ENCODE measurements at regions not wholly inside any gene's neighbourhood (a gene's known extent, or its start where the extent isn't known, plus 50 kb on each side); places are given as distances from the start of the nearest gene placed in this dataset.
"Not testable (repeated sequence)": the region's sequence is repeated elsewhere in the genome, so short reads cannot be mapped to it uniquely, and the experiment has no call there.

DNA sequence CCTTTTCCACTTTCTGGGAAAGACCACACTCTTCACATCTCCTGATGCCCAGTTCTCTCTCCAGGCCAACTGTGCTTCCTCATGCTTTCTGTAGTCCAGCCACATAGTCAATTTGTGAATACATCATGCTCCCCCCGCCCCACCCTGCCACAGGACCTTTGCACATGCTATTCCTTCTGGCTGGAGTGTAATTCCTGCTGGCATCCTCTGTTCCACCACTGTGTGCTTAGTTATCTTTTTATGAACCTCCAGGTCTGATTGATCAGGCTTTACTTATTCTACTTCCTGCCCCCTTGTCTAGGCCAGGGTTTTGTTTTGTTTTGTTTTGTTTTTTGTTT is 372.6 kb upstream of the RIOK2 start:
- H3K36me3 ChIP-seq (ENCODE audit: control insufficient read depth in 1 of 2, insufficient read depth in 2 of 2, low read length in 2 of 2) = no peaks in the 10 kb centered on the region
- no peaks in the 10 kb centered on the region for H3K9me3 ChIP-seq (ENCODE audit: control insufficient read depth in 1 of 2, low read length in 2 of 2)
- no peaks in the 10 kb centered on the region for H3K27me3 ChIP-seq (ENCODE audit: low read depth, low read length)
- H3K27ac ChIP-seq (ENCODE audit: low read length) = no peak overlapping the region
- no peaks in the 10 kb centered on the region for H3K4me1 ChIP-seq (ENCODE audit: control insufficient read depth in 1 of 2, insufficient read depth in 2 of 2, low read length in 2 of 2)
- no peak overlapping the region for H3K4me3 ChIP-seq (ENCODE audit: low read depth in 1 of 2, low read length in 2 of 2)

DNA sequence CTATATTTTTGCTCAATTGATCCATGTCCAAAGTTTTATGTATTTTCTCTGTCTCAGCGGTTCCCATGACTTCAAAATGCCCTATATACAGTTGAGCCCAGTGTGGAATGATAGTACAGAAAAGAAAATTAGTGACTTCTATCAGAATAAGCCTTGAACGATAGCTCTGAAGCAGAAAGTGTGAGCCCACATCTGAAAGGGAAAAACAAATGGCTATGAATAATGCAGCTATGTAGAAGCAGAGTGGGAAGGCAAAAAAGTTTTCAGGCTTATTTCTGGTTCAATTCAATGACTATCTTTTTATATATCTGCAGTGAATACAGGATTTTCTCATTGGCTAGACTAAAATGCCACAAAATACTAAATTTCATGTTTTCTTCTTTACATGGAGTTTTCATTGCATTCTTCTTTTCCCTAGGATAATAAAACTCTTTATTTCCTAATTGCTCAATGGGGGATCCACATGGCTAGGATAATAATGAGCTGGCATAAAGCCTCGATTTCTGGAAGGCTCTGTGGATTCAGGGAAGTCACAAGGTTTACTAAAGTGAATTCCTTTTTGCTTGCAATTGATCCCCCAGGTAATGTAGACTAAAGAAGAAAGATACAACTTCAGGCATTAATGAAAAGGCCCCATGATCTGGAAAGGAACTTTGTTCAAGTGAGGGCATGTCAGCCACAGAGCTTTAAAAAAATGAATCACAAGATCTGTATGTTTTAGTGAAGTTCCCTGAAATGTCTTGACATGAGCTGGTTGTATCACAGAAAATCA is 377.0 kb upstream of the RIOK2 start:
- Histone ChIP-seq H3K36me3 (ENCODE audit: control insufficient read depth in 1 of 2, insufficient read depth in 2 of 2, low read length in 2 of 2) (no peaks in the 10 kb centered on the region), H3K27ac (ENCODE audit: low read length) (no peak overlapping the region), H3K4me3 (ENCODE audit: low read depth in 1 of 2, low read length in 2 of 2) (no peak overlapping the region), H3K27me3 (ENCODE audit: low read depth, low read length) (no peaks in the 10 kb centered on the region), H3K9me3 (ENCODE audit: control insufficient read depth in 1 of 2, low read length in 2 of 2) (no peaks in the 10 kb centered on the region), H3K4me1 (ENCODE audit: control insufficient read depth in 1 of 2, insufficient read depth in 2 of 2, low read length in 2 of 2) (no peaks in the 10 kb centered on the region)

DNA sequence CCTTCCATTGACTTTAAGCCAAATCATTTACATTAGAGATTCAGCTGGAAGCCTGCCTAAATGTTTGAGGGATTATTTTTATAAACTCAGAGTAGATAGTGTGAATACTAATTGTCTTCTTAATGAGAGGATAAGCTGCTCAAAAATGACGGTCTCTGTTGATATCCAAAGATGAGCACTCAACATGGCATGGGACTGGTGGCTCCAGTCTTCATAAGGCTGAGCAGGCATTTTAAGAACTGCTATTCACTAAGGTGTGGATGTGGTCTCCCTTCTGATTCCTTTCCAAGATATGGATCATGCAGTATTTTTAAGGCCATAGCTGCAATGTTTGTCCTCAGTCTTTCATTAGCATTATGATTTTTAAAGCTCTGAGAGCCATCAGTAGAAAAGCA is 377.5 kb upstream of the RIOK2 start:
- Histone ChIP-seq H3K36me3 (ENCODE audit: control insufficient read depth in 1 of 2, insufficient read depth in 2 of 2, low read length in 2 of 2) (no peaks in the 10 kb centered on the region), H3K27me3 (ENCODE audit: low read depth, low read length) (no peaks in the 10 kb centered on the region), H3K27ac (ENCODE audit: low read length) (no peak overlapping the region), H3K4me3 (ENCODE audit: low read depth in 1 of 2, low read length in 2 of 2) (no peak overlapping the region), H3K4me1 (ENCODE audit: control insufficient read depth in 1 of 2, insufficient read depth in 2 of 2, low read length in 2 of 2) (no peaks in the 10 kb centered on the region), H3K9me3 (ENCODE audit: control insufficient read depth in 1 of 2, low read length in 2 of 2) (no peaks in the 10 kb centered on the region)

DNA sequence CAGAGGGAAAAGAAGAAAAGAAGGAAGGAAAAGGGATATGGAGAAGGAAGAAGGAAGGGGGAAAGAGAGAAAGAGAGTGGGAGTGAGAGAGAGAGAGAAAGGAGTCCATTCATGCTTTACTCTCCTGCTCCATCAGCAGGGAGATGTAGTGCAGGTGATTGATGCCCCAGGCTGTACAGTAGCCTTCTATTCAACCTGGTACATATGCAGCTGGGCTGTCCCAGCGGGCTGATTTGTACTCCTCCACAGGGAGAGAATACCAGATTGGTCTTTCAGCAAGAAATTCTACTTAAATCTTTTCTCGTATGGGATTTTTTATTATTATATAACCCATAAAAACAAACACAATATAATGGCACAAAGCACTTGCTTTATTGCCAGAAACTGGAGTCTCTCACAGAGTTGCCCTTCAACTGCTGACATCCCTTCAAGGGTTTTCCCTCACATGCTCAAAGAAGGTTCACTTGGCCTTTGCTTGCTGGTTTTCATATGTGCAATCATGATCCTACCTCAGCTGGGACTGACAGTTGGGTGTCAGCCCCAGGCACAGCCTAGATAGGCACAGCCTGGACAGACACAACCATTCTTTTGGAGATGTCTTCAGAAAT is 380.1 kb upstream of the RIOK2 start:
- no peaks in the 10 kb centered on the region for H3K27me3 ChIP-seq (ENCODE audit: low read depth, low read length)
- no peak overlapping the region for H3K27ac ChIP-seq (ENCODE audit: low read length)
- H3K36me3 ChIP-seq (ENCODE audit: control insufficient read depth in 1 of 2, insufficient read depth in 2 of 2, low read length in 2 of 2) = no peaks in the 10 kb centered on the region
- no peak overlapping the region for H3K4me3 ChIP-seq (ENCODE audit: low read depth in 1 of 2, low read length in 2 of 2)
- H3K9me3 ChIP-seq (ENCODE audit: control insufficient read depth in 1 of 2, low read length in 2 of 2) = peaks cover 0 to 7% of the 10 kb centered on the region in 2 donors
- H3K4me1 ChIP-seq (ENCODE audit: control insufficient read depth in 1 of 2, insufficient read depth in 2 of 2, low read length in 2 of 2) = no peaks in the 10 kb centered on the region

DNA sequence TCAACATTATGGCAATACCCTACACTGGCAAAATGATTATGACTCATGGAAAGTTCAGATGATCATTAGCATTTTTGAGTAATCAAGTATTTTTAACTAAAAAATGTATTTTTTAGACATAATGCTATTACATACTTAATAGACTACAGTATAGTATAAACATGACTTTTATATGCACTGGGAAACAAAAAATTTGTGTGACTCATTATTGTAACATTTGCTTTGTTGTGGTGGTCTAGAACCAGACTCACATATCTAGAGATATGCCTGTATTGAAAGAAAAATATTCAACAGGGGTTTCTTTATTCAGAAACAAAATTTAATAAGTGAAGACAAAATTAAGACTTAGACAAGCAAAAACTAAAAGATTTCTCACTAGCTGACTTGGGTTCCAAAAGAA is 385.3 kb upstream of the RIOK2 start:
- H3K27me3 ChIP-seq (ENCODE audit: low read depth, low read length) = no peaks in the 10 kb centered on the region

DNA sequence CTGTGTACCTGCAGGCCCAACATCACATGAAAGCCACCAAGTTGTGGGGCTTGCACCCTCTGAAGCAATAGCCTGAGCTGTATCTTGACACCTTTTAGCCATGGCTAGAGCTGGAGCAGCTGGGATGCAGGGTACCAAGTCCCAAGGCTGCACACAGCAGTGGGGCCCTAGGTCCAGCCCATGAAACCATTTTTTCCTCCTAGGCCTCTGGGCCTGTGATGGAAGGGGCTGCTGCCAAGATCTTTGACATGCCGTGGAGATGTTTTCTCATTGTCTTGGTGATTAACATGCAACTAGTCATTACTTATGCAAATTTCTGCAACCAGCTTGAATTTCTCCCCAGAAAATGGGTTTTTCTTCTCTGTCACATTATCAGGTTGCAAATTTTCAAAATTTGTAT is 387.2 kb upstream of the RIOK2 start:
- Histone ChIP-seq H3K27ac (ENCODE audit: low read length) (no peak overlapping the region), H3K36me3 (ENCODE audit: control insufficient read depth in 1 of 2, insufficient read depth in 2 of 2, low read length in 2 of 2) (no peaks in the 10 kb centered on the region), H3K4me3 (ENCODE audit: low read depth in 1 of 2, low read length in 2 of 2) (no peak overlapping the region), H3K4me1 (ENCODE audit: control insufficient read depth in 1 of 2, insufficient read depth in 2 of 2, low read length in 2 of 2) (no peaks in the 10 kb centered on the region), H3K9me3 (ENCODE audit: control insufficient read depth in 1 of 2, low read length in 2 of 2) (peaks cover 0 to 18% of the 10 kb centered on the region in 2 donors), H3K27me3 (ENCODE audit: low read depth, low read length) (no peaks in the 10 kb centered on the region)

More for the DNA sequence above, 385.3 kb upstream of the RIOK2 start:
- Histone ChIP-seq H3K4me1 (ENCODE audit: control insufficient read depth in 1 of 2, insufficient read depth in 2 of 2, low read length in 2 of 2) (no peaks in the 10 kb centered on the region), H3K27ac (ENCODE audit: low read length) (no peak overlapping the region), H3K36me3 (ENCODE audit: control insufficient read depth in 1 of 2, insufficient read depth in 2 of 2, low read length in 2 of 2) (no peaks in the 10 kb centered on the region), H3K4me3 (ENCODE audit: low read depth in 1 of 2, low read length in 2 of 2) (no peak overlapping the region), H3K9me3 (ENCODE audit: control insufficient read depth in 1 of 2, low read length in 2 of 2) (peaks cover 0 to 18% of the 10 kb centered on the region in 2 donors)

DNA sequence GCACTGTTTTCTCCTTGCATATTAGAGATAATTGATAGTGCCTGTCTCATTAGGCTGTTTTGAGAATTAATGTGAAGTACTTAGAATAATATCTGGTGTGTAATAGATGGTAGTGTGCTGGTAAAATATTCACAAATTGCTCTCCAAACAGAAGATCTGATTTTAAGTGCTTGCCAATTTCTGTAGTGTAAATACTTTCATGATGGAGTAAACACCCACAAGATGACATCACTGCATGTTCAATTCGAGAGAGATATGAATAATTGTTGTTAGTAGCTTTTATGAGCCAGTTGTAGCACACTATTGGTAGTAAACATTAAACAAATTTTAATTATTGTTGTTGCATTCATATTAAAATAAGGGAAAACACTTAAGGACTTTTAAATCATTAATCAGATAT is 392.3 kb upstream of the RIOK2 start:
- no peak overlapping the region for H3K4me3 ChIP-seq (ENCODE audit: low read depth in 1 of 2, low read length in 2 of 2)

DNA sequence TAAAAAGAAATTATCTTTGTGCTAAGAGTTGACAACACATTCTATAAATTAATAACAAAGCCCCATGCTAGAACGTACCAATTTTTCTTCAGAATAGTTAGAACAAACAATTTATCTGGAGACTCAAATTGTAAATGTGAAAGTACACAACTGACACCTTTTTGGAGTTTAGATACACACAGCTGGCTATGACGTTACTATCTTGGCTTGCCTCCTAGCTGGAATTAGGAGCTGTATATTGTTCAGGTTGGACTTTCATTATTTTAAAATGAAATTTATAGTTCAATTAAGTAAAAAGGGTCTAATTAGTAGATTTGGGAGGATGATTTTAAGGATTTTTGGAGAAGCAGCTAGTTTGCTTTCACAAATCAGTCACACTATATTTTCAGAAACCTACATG is 393.9 kb upstream of the RIOK2 start:
- H3K4me3 ChIP-seq (ENCODE audit: low read depth in 1 of 2, low read length in 2 of 2) = no peak overlapping the region
- no peaks in the 10 kb centered on the region for H3K4me1 ChIP-seq (ENCODE audit: control insufficient read depth in 1 of 2, insufficient read depth in 2 of 2, low read length in 2 of 2)
- no peak overlapping the region for H3K27ac ChIP-seq (ENCODE audit: low read length)
- no peaks in the 10 kb centered on the region for H3K27me3 ChIP-seq (ENCODE audit: low read depth, low read length)
- no peaks in the 10 kb centered on the region for H3K9me3 ChIP-seq (ENCODE audit: control insufficient read depth in 1 of 2, low read length in 2 of 2)
- no peaks in the 10 kb centered on the region for H3K36me3 ChIP-seq (ENCODE audit: control insufficient read depth in 1 of 2, insufficient read depth in 2 of 2, low read length in 2 of 2)

More for the DNA sequence above, 392.3 kb upstream of the RIOK2 start:
- no peaks in the 10 kb centered on the region for H3K36me3 ChIP-seq (ENCODE audit: control insufficient read depth in 1 of 2, insufficient read depth in 2 of 2, low read length in 2 of 2)
- H3K27me3 ChIP-seq (ENCODE audit: low read depth, low read length) = no peaks in the 10 kb centered on the region
- H3K27ac ChIP-seq (ENCODE audit: low read length) = no peak overlapping the region
- no peaks in the 10 kb centered on the region for H3K4me1 ChIP-seq (ENCODE audit: control insufficient read depth in 1 of 2, insufficient read depth in 2 of 2, low read length in 2 of 2)
- H3K9me3 ChIP-seq (ENCODE audit: control insufficient read depth in 1 of 2, low read length in 2 of 2) = peaks cover 0 to 6% of the 10 kb centered on the region in 2 donors

DNA sequence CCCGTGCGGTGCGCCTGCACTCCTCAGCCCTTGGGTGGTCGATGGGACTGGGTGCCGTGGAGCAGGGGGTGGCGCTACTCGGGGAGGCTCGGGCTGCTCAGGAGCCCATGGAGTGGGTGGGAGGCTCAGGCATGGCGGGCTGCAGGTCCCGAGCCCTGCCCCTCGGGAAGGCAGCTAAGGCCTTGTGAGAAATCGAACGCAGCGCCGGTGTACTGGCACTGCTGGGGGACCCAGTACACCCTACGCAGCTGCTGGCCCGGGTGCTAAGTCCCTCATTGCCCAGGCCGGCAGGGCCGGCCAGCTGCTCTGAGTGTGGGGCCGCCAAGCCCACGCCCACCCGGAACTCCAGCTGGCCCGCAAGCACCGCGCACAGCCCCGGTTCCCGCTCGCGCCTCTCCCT is 396.9 kb upstream of the RIOK2 start:
- H3K36me3 ChIP-seq (ENCODE audit: control insufficient read depth in 1 of 2, insufficient read depth in 2 of 2, low read length in 2 of 2); H3K4me3 ChIP-seq (ENCODE audit: low read depth in 1 of 2, low read length in 2 of 2); H3K27ac ChIP-seq (ENCODE audit: low read length); H3K9me3 ChIP-seq (ENCODE audit: control insufficient read depth in 1 of 2, low read length in 2 of 2); H3K27me3 ChIP-seq (ENCODE audit: low read depth, low read length); H3K4me1 ChIP-seq (ENCODE audit: control insufficient read depth in 1 of 2, insufficient read depth in 2 of 2, low read length in 2 of 2): not testable (repeated sequence)

DNA sequence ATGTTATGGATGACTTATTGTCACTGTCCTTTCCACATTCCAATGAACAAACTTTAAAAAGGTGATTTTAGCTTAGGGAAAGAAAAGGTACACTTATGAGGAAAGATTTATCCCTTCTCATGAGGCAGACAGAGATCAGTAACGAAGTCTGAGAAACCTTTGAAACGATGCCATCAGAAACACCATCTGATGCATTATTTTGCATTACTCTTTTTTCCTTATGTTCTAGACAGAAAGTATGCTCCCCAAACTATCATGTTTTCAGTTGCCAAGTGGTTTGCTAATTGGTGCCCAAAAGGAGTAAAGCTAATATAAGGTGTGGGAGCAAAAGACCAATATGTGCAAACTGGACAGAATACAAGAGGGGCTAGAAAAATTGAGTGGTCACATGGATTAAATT is 397.7 kb upstream of the RIOK2 start:
- Histone ChIP-seq H3K4me3 (ENCODE audit: low read depth in 1 of 2, low read length in 2 of 2) (no peak overlapping the region), H3K27ac (ENCODE audit: low read length) (no peak overlapping the region), H3K27me3 (ENCODE audit: low read depth, low read length) (no peaks in the 10 kb centered on the region), H3K9me3 (ENCODE audit: control insufficient read depth in 1 of 2, low read length in 2 of 2) (no peaks in the 10 kb centered on the region), H3K4me1 (ENCODE audit: control insufficient read depth in 1 of 2, insufficient read depth in 2 of 2, low read length in 2 of 2) (no peaks in the 10 kb centered on the region), H3K36me3 (ENCODE audit: control insufficient read depth in 1 of 2, insufficient read depth in 2 of 2, low read length in 2 of 2) (no peaks in the 10 kb centered on the region)

DNA sequence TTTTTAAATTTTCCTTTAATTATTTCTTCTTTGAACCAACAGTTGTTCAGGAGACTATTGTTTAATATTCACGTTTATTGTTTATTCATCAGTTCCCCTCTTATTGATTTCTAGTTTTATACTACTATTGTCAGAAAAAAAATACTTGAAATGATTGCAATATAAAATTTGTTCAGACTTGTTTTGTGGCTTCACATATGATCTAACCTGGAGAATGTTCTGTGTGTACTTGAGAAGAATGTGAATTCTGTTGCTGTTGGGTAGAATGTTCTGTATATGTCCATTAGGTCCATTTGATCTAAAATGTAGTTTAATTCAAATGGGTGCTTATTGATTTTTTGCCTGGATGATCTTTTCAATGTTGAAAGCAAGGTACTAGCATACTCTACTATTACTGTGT is 408.7 kb upstream of the RIOK2 start:
- Histone ChIP-seq H3K4me3 (ENCODE audit: low read depth in 1 of 2, low read length in 2 of 2) (no peak overlapping the region), H3K4me1 (ENCODE audit: control insufficient read depth in 1 of 2, insufficient read depth in 2 of 2, low read length in 2 of 2) (no peaks in the 10 kb centered on the region), H3K36me3 (ENCODE audit: control insufficient read depth in 1 of 2, insufficient read depth in 2 of 2, low read length in 2 of 2) (no peaks in the 10 kb centered on the region), H3K27me3 (ENCODE audit: low read depth, low read length) (no peaks in the 10 kb centered on the region), H3K27ac (ENCODE audit: low read length) (no peak overlapping the region), H3K9me3 (ENCODE audit: control insufficient read depth in 1 of 2, low read length in 2 of 2) (peaks cover 0 to 4% of the 10 kb centered on the region in 2 donors)

DNA sequence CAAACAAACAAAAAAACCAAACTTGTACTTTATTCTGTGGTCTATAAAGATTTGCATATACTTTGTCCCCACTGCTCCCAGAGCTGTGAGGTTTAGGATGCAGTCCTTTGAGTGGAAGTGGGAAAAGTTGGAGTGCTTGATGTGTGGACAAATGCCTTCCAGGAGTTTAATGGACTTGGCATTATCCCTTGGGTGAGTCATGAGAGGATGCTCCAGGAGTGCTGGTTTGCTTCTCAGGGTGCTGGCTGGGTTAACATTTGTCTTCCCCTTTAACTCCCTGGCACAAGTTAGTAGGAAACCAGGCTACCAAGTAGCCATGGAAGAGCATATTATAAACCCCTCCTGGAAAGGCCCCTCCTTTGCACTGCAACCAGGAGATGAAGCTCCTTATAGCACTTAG is 417.4 kb upstream of the RIOK2 start:
- peaks cover 0 to 17% of the 10 kb centered on the region in 2 donors for H3K9me3 ChIP-seq (ENCODE audit: control insufficient read depth in 1 of 2, low read length in 2 of 2)
- no peaks in the 10 kb centered on the region for H3K4me1 ChIP-seq (ENCODE audit: control insufficient read depth in 1 of 2, insufficient read depth in 2 of 2, low read length in 2 of 2)
- no peak overlapping the region for H3K4me3 ChIP-seq (ENCODE audit: low read depth in 1 of 2, low read length in 2 of 2)
- no peaks in the 10 kb centered on the region for H3K36me3 ChIP-seq (ENCODE audit: control insufficient read depth in 1 of 2, insufficient read depth in 2 of 2, low read length in 2 of 2)
- no peaks in the 10 kb centered on the region for H3K27me3 ChIP-seq (ENCODE audit: low read depth, low read length)
- no peak overlapping the region for H3K27ac ChIP-seq (ENCODE audit: low read length)
